GM13977 (cell line): ENCODE measurements at regions not wholly inside any gene's neighbourhood (a gene's known extent, or its start where the extent isn't known, plus 50 kb on each side); places are given as distances from the start of the nearest gene placed in this dataset.

ENCODE experiments used
- DNase-seq: peaks from one replicate; pipeline ENCODE4 v3.0.0; 2012; ENCODE audit warnings: low spot score
- in situ Hi-C: fragments of 300-500 bp; cut with MboI; formaldehyde crosslinking; loops from one replicate; pipeline ENCODE4 v1.12.0; 2022; ENCODE audit warnings: low sequenced_read_pairs, low pct_unique_long_range_greater_than_20kb, mixed read lengths, inconsistent platforms; ENCODE audit not compliant: unreplicated experiment
- TF ChIP-seq, protein P1 (sequence below): IDR thresholded peaks from 2 replicates; pipeline ENCODE4 v1.5.1; 2012; ENCODE audit warnings: mild to moderate bottlenecking, control low read depth; ENCODE audit not compliant: insufficient read depth; ENCODE audit errors: extremely low read depth, missing control alignments

DNA sequence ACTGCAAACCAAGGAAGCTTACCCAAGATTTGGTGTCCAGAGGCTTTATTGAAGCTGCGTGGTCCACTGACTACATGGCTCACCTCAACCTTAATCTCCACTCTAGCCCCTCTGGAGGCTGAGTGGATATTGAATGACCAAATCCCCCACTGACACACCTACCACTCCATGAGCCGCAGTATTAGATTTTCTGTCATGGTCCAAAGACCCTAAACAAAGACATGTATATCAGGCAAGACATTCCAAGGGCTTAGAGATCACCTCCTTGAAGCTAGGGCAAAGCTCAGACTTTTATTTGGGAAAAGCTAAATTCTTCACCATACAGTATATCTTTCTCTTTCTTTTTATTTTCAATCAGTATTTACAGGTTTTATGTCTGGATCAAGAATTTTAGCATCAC lies 346.2 kb upstream of the CTNND2 start:
- in situ Hi-C loops, result no loop called here
- DNase-seq, result no peak

DNA sequence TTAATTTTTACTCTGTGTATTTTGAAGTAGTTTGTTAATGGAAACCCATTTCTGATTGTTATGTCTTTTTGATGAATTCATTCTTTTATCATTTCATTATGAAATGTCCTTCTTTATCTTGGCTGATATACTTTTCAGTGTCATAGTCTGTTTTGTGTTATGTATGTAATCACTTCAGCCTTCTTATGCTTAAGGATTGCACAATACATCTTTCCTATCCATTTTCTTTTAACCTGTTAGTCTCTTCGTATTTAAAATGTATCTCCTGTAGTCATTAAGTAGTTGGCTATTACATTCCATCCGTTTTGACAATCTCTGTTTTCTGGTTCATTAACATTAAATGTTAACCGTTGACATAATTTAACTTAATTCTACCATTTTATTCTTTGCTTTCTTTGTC lies 344.6 kb upstream of the CTNND2 start:
- no peak for DNase-seq
- in situ Hi-C loops, result no loop called here
- TF ChIP-seq, protein P1, sequence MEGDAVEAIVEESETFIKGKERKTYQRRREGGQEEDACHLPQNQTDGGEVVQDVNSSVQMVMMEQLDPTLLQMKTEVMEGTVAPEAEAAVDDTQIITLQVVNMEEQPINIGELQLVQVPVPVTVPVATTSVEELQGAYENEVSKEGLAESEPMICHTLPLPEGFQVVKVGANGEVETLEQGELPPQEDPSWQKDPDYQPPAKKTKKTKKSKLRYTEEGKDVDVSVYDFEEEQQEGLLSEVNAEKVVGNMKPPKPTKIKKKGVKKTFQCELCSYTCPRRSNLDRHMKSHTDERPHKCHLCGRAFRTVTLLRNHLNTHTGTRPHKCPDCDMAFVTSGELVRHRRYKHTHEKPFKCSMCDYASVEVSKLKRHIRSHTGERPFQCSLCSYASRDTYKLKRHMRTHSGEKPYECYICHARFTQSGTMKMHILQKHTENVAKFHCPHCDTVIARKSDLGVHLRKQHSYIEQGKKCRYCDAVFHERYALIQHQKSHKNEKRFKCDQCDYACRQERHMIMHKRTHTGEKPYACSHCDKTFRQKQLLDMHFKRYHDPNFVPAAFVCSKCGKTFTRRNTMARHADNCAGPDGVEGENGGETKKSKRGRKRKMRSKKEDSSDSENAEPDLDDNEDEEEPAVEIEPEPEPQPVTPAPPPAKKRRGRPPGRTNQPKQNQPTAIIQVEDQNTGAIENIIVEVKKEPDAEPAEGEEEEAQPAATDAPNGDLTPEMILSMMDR, result no peak

More for the DNA sequence above, 346.2 kb upstream of the CTNND2 start:
- TF ChIP-seq, protein P1, result no peak

DNA sequence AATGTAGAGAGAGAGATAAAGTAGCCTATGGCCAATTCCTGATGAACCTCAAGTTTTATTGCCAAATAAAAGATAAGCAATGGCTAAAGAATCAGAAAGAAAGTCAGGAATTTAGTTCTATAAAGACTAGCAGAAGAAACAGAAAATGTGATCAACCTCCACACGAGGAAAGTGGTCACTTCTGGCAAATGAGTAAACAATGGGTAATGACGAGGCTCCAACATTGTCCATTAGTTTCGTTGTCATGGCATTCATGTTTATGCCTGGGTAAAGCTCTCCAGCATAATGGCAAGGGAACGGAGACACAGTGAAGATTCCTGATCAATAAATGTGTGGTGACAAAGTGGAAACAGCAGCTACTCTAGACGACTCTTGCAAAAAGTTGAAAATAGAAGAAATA lies 341.8 kb upstream of the CTNND2 start:
- in situ Hi-C loops, result no loop called here
- no peak for DNase-seq
- TF ChIP-seq, protein P1, result no peak

DNA sequence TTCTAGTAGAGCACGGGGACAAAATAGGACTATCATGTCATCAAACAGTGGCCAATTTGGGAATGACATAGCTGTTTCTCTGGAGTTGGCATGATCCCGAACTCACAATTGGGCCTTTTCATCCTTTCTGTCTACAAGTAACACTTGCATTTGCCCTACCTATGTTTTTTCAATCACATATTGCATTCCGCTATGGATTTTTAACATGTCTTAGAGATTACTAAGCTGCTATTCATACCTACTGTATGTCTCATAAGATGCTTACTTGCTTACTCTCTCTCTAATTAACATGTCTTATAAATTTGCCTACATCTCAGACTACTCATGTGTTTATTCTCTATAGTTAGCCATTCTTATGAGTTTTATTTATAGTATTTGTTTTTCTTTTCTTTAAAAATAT lies 341.2 kb upstream of the CTNND2 start:
- in situ Hi-C loops, result no loop called here
- TF ChIP-seq, protein P1, result no peak
- DNase-seq, result no peak

DNA sequence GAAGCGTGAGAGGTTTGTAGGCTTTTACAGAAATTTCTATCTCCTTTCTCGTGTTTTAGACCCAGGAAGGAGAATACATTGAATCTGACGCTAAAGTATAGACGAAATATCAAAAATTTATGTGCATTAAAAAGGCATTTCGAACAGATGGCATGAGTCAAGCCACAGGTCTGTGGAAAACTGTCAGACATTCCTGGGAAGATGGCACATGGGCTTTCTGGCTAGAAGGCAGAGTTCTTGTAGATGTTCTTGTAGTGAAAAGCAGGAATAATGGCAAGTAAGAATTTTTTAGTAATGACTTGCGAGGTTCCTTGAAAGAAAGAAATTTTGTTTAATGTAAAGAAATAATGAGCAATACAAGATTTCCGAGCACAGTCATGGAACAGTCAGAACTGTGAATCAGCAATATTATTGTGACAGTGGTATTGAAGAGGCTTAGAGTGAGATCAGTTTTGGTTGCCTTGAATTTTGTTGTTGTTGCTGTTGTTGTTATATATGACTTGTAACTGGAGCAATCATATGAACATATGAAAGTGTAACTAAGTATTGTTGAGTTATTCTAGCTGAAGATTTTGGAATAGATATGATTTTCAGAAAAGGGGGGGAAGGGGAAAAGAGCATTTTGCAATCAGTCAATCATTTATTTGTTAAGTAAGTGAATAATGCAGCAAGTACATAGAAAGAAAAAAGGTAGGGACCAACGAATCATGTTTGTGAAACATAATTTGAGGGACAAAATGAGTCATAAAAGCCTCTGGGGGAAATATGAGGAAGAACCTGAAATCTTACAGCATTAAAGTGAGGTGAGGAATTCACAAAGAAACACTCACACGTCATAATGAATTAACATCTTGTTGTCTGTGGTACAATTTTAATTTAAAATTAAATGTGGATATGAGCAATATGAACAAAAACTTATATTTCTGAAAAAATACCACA lies 339.0 kb upstream of the CTNND2 start:
- DNase-seq, result no peak
- in situ Hi-C loops, result no loop called here
- TF ChIP-seq, protein P1, result no peak

DNA sequence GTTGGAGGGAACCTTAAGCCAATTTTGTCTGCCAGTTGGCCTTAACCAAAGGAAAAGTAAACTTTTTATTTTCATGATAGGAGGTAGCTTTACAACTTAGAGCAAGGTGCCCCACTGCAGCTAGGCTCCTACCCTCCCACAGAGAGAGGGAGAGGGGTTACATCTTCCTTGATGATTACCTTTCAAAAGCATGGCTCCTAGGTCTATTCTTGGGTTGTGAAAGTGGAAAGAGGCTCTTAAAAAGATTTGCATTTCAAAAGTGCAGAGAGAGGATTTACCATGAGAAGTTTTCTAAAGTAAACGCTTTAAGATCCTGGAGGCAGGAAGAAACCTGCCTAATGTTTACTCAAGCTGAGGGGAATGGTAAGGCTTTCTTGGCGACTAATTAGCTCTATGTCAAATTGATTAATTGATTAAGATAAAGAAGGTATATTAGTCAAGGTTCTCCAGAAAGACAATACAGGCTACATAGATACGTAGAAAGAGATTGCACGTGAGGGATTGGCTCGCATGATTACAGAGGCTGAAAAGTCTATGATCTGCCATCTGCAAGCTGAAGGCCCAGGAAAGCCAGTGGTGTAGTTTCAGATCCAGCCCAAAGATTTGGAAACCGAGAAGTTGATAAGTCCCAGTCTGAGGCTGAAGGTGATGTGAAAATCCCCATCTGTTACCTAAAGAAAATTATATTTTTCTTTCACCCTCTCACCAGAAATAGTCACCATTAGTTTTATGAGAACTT lies 333.8 kb upstream of the CTNND2 start:
- TF ChIP-seq, protein P1, result no peak
- in situ Hi-C loops, result no loop called here
- no peak for DNase-seq
